ENCODE measurements at regions not wholly inside any gene's neighbourhood (a gene's known extent, or its start where the extent isn't known, plus 50 kb on each side); places are given as distances from the start of the nearest gene placed in this dataset.
A peak's percentile ranks its signal among the peaks of the same experiment; 100 is the strongest.

- no peaks in the 10 kb centered on the region for H3K79me2 ChIP-seq (ENCODE audit: insufficient read depth, low read length)
- no peak overlapping the region for H3K27ac ChIP-seq (ENCODE audit: low read depth, low read length)
- DNase-seq (ENCODE audit: low read depth, low spot score) (no peak), ATAC-seq (no peak)
- ChIA-PET RAD21 (ENCODE audit: low non-redundant PET in 1 of 2, low total read pairs in 2 of 2, uncharacterized antibody in 2 of 2, unreplicated experiment in 2 of 2) (no interaction called here), CTCF (no interaction called here), POLR2A (no interaction called here)
- no peaks in the 10 kb centered on the region for H4K20me1 ChIP-seq (ENCODE audit: insufficient read depth)
- H3K27me3 ChIP-seq (ENCODE audit: insufficient read depth, low read length): no peaks in the 10 kb centered on the region
- intact Hi-C loops (cut with micrococcal nuclease): no loop called here
- H3K36me3 ChIP-seq (ENCODE audit: control insufficient read depth in 1 of 2, insufficient read depth in 2 of 2, low read length in 2 of 2): no peaks in the 10 kb centered on the region
- no peaks in the 10 kb centered on the region for H3K4me1 ChIP-seq (ENCODE audit: control insufficient read depth in 1 of 2, insufficient read depth in 2 of 2, low read length in 2 of 2)
- TF ChIP-seq SRF (IDR thresholded peaks at IDR 0.05; ENCODE audit: low read depth) (no peak), RAD21 (IDR thresholded peaks at IDR 0.05; ENCODE audit: low read depth) (no peak), ATF3 (IDR thresholded peaks at IDR 0.05) (no peak), FOSL1 (IDR thresholded peaks at IDR 0.05; ENCODE audit: low read depth) (no peak), POLR2AphosphoS5 (IDR thresholded peaks at IDR 0.05; ENCODE audit: low read depth, low read length) (no peak), CTCF (IDR thresholded peaks at IDR 0.05 in 2 of 3, conservative IDR thresholded peaks at IDR 0.05 in 1 of 3; ENCODE audit: borderline replicate concordance in 1 of 3, insufficient read depth in 1 of 3, low read depth in 2 of 3, low read length in 2 of 3) (0 out of 6 replicates have a peak, but pooled peaks of 1 of the 3 experiments have one; percentile 14), REST (IDR thresholded peaks at IDR 0.05; ENCODE audit: low read depth) (no peak)
- no TSS peak for BruUV-seq (replicated peaks)
- H3K4me2 ChIP-seq (ENCODE audit: low read length): no peak overlapping the region
- H3K4me3 ChIP-seq (replicated peaks in 1 of 2; ENCODE audit: low read depth in 1 of 2, low read length in 2 of 2): no peak overlapping the region
- H3K9me2 ChIP-seq (ENCODE audit: insufficient read depth): no peaks in the 10 kb centered on the region
- no peaks in the 10 kb centered on the region for H3K9me3 ChIP-seq (ENCODE audit: control insufficient read depth in 1 of 2, insufficient read depth in 1 of 2, low read depth in 1 of 2, low read length in 2 of 2)
- no peak overlapping the region for H2AFZ ChIP-seq (ENCODE audit: low read depth, low read length, poor library complexity, severe bottlenecking)
- H3K9ac ChIP-seq (ENCODE audit: low read length): no peak overlapping the region
Measured at GRCh38 chr9:1941989-1942388, 73.2 kb upstream of the SMARCA2 start.

Data from HCT116 (cell line).